ENCODE measurements at regions not wholly inside any gene's neighbourhood (a gene's known extent, or its start where the extent isn't known, plus 50 kb on each side); places are given as distances from the start of the nearest gene placed in this dataset.
"Not testable (repeated sequence)": the region's sequence is repeated elsewhere in the genome, so short reads cannot be mapped to it uniquely, and the experiment has no call there.

DNA sequence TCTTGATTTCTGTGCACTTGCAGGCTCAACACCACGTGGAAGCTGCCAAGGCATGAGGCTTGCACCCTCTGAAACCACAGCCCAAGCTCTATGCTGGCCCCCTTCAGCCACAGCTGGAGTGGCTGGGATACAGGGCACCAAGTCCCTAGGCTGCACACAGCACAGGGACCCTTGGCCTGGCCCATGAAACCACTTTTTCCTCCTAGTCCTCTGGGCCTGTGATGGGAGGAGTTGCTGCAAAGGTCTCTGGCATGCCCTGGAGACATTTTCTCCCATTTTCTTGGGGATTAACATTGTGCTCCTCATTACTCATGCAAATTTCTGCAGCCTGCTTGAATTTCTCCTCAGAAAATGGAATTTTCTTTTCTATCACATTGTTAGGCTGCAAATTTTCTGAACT lies 629.8 kb upstream of the NR2F2 start:
- TF ChIP-seq, protein P1, sequence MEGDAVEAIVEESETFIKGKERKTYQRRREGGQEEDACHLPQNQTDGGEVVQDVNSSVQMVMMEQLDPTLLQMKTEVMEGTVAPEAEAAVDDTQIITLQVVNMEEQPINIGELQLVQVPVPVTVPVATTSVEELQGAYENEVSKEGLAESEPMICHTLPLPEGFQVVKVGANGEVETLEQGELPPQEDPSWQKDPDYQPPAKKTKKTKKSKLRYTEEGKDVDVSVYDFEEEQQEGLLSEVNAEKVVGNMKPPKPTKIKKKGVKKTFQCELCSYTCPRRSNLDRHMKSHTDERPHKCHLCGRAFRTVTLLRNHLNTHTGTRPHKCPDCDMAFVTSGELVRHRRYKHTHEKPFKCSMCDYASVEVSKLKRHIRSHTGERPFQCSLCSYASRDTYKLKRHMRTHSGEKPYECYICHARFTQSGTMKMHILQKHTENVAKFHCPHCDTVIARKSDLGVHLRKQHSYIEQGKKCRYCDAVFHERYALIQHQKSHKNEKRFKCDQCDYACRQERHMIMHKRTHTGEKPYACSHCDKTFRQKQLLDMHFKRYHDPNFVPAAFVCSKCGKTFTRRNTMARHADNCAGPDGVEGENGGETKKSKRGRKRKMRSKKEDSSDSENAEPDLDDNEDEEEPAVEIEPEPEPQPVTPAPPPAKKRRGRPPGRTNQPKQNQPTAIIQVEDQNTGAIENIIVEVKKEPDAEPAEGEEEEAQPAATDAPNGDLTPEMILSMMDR (conservative IDR thresholded peaks at IDR 0.05; ENCODE audit: low read depth in 2 of 2) = not testable (repeated sequence)
- TF ChIP-seq CREB1 (CRISPR knock-in tag; IDR thresholded peaks at IDR 0.05; ENCODE audit: low read depth); POLR2AphosphoS5 (IDR thresholded peaks at IDR 0.05; ENCODE audit: low read depth); ETS1 (IDR thresholded peaks at IDR 0.05); EZH2phosphoT487 (IDR thresholded peaks at IDR 0.05; ENCODE audit: unreplicated experiment); EZH2 (IDR thresholded peaks at IDR 0.05; ENCODE audit: low read depth, unreplicated experiment); JUNB (IDR thresholded peaks at IDR 0.05; ENCODE audit: unreplicated experiment); ZNF114 (CRISPR knock-in tag; IDR thresholded peaks at IDR 0.05); NANOG (IDR thresholded peaks at IDR 0.05; ENCODE audit: borderline replicate concordance): not testable (repeated sequence)
- TF ChIP-seq, protein P2, sequence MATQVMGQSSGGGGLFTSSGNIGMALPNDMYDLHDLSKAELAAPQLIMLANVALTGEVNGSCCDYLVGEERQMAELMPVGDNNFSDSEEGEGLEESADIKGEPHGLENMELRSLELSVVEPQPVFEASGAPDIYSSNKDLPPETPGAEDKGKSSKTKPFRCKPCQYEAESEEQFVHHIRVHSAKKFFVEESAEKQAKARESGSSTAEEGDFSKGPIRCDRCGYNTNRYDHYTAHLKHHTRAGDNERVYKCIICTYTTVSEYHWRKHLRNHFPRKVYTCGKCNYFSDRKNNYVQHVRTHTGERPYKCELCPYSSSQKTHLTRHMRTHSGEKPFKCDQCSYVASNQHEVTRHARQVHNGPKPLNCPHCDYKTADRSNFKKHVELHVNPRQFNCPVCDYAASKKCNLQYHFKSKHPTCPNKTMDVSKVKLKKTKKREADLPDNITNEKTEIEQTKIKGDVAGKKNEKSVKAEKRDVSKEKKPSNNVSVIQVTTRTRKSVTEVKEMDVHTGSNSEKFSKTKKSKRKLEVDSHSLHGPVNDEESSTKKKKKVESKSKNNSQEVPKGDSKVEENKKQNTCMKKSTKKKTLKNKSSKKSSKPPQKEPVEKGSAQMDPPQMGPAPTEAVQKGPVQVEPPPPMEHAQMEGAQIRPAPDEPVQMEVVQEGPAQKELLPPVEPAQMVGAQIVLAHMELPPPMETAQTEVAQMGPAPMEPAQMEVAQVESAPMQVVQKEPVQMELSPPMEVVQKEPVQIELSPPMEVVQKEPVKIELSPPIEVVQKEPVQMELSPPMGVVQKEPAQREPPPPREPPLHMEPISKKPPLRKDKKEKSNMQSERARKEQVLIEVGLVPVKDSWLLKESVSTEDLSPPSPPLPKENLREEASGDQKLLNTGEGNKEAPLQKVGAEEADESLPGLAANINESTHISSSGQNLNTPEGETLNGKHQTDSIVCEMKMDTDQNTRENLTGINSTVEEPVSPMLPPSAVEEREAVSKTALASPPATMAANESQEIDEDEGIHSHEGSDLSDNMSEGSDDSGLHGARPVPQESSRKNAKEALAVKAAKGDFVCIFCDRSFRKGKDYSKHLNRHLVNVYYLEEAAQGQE (IDR thresholded peaks at IDR 0.05; ENCODE audit: unreplicated experiment) = not testable (repeated sequence)
- TF ChIP-seq, protein P3, sequence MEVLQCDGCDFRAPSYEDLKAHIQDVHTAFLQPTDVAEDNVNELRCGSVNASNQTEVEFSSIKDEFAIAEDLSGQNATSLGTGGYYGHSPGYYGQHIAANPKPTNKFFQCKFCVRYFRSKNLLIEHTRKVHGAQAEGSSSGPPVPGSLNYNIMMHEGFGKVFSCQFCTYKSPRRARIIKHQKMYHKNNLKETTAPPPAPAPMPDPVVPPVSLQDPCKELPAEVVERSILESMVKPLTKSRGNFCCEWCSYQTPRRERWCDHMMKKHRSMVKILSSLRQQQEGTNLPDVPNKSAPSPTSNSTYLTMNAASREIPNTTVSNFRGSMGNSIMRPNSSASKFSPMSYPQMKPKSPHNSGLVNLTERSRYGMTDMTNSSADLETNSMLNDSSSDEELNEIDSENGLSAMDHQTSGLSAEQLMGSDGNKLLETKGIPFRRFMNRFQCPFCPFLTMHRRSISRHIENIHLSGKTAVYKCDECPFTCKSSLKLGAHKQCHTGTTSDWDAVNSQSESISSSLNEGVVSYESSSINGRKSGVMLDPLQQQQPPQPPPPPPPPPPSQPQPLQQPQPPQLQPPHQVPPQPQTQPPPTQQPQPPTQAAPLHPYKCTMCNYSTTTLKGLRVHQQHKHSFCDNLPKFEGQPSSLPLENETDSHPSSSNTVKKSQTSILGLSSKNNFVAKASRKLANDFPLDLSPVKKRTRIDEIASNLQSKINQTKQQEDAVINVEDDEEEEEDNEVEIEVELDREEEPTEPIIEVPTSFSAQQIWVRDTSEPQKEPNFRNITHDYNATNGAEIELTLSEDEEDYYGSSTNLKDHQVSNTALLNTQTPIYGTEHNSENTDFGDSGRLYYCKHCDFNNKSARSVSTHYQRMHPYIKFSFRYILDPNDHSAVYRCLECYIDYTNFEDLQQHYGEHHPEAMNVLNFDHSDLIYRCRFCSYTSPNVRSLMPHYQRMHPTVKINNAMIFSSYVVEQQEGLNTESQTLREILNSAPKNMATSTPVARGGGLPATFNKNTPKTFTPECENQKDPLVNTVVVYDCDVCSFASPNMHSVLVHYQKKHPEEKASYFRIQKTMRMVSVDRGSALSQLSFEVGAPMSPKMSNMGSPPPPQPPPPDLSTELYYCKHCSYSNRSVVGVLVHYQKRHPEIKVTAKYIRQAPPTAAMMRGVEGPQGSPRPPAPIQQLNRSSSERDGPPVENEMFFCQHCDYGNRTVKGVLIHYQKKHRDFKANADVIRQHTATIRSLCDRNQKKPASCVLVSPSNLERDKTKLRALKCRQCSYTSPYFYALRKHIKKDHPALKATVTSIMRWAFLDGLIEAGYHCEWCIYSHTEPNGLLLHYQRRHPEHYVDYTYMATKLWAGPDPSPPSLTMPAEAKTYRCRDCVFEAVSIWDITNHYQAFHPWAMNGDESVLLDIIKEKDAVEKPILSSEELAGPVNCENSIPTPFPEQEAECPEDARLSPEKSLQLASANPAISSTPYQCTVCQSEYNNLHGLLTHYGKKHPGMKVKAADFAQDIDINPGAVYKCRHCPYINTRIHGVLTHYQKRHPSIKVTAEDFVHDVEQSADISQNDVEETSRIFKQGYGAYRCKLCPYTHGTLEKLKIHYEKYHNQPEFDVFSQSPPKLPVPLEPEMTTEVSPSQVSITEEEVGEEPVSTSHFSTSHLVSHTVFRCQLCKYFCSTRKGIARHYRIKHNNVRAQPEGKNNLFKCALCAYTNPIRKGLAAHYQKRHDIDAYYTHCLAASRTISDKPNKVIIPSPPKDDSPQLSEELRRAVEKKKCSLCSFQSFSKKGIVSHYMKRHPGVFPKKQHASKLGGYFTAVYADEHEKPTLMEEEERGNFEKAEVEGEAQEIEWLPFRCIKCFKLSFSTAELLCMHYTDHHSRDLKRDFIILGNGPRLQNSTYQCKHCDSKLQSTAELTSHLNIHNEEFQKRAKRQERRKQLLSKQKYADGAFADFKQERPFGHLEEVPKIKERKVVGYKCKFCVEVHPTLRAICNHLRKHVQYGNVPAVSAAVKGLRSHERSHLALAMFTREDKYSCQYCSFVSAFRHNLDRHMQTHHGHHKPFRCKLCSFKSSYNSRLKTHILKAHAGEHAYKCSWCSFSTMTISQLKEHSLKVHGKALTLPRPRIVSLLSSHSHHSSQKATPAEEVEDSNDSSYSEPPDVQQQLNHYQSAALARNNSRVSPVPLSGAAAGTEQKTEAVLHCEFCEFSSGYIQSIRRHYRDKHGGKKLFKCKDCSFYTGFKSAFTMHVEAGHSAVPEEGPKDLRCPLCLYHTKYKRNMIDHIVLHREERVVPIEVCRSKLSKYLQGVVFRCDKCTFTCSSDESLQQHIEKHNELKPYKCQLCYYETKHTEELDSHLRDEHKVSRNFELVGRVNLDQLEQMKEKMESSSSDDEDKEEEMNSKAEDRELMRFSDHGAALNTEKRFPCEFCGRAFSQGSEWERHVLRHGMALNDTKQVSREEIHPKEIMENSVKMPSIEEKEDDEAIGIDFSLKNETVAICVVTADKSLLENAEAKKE (CRISPR knock-in tag; IDR thresholded peaks at IDR 0.05) = not testable (repeated sequence)
